ENCODE measurements at regions not wholly inside any gene's neighbourhood (a gene's known extent, or its start where the extent isn't known, plus 50 kb on each side); places are given as distances from the start of the nearest gene placed in this dataset.

DNA sequence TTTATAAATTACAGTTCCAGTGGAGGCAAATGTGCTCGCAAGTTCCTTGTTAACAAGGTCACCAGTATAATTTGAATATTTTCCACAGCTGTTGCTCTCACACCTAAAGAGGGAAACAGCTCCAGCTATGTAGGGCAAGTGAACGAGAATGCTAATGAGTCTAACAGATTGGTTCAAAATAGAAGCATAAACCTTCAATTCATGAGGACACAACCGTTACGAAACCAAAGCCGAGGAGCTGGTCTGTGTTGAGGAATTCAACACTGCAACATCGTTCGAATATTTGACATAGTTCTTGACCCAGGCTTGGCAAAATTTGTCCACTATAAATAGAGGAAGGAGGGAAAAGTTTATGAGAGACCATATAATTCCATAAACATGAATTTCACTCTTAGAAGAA lies 161.3 kb downstream of the KLF6 start:
- peaks cover 0 to 28% (median 8%) of the 10 kb centered on the region in 12 donors for H3K9me3 ChIP-seq
- no peaks in the 10 kb centered on the region for H3K36me3 ChIP-seq
- peaks cover 0 to 20% (median 8%) of the 10 kb centered on the region in 12 donors for H3K4me1 ChIP-seq
- intact Hi-C loops (cut with DNase I): loop anchor here in 1 of 10 donors (10.0 kb wide), 1 partner anchor 161 kb away; the partner anchor contains the start of gene KLF6
- no peak for DNase-seq
- no peak for TF ChIP-seq POLR2A (IDR thresholded peaks at IDR 0.05)
- TF ChIP-seq, protein P1, sequence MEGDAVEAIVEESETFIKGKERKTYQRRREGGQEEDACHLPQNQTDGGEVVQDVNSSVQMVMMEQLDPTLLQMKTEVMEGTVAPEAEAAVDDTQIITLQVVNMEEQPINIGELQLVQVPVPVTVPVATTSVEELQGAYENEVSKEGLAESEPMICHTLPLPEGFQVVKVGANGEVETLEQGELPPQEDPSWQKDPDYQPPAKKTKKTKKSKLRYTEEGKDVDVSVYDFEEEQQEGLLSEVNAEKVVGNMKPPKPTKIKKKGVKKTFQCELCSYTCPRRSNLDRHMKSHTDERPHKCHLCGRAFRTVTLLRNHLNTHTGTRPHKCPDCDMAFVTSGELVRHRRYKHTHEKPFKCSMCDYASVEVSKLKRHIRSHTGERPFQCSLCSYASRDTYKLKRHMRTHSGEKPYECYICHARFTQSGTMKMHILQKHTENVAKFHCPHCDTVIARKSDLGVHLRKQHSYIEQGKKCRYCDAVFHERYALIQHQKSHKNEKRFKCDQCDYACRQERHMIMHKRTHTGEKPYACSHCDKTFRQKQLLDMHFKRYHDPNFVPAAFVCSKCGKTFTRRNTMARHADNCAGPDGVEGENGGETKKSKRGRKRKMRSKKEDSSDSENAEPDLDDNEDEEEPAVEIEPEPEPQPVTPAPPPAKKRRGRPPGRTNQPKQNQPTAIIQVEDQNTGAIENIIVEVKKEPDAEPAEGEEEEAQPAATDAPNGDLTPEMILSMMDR (IDR thresholded peaks at IDR 0.05): no peak
- H3K27me3 ChIP-seq: no peaks in the 10 kb centered on the region
- H3K4me3 ChIP-seq: peak overlapping the region in 1 of 12 donors; percentile 1
- peak; percentile 76 to 94 (median 82) for ATAC-seq
- peak overlapping the region in 10 of 12 donors; percentile 11 to 69 (median 24) for H3K27ac ChIP-seq
- 13 to 17% (median 14%) methylated on average over 7 of the region's 7 CpGs for WGBS, 4 donors

- H3K4me1 ChIP-seq: peaks cover 0 to 20% (median 8%) of the 10 kb centered on the region in 12 donors
- intact Hi-C loops (cut with DNase I): loop anchor here in 1 of 10 donors (10.0 kb wide), 1 partner anchor 162 kb away; the partner anchor contains the start of gene KLF6
- no peak for DNase-seq
- H3K36me3 ChIP-seq: no peaks in the 10 kb centered on the region
- H3K9me3 ChIP-seq: peaks cover 0 to 28% (median 8%) of the 10 kb centered on the region in 12 donors
- TF ChIP-seq POLR2A (IDR thresholded peaks at IDR 0.05): no peak
- TF ChIP-seq, protein P1 (IDR thresholded peaks at IDR 0.05): no peak
- ATAC-seq: peak in 2 of 4 donors; percentile 23 to 29
- WGBS, 4 donors: 43 to 54% (median 48%) methylated on average over 3 of the region's 3 CpGs
- H3K27me3 ChIP-seq: no peaks in the 10 kb centered on the region
- H3K4me3 ChIP-seq: peak overlapping the region in 1 of 12 donors; percentile 1
- peak overlapping the region in 9 of 12 donors; percentile 7 to 69 (median 19) for H3K27ac ChIP-seq
Measured at GRCh38 chr10:3622845-3623621, 162.0 kb downstream of the KLF6 start.

GRCh38 chr10:3622427-3622826 lies 162.6 kb downstream of the KLF6 start:
- Histone ChIP-seq H3K4me3 (no peak overlapping the region), H3K27ac (peak overlapping the region in 1 of 12 donors; percentile 52), H3K4me1 (peaks cover 0 to 20% (median 8%) of the 10 kb centered on the region in 12 donors), H3K36me3 (no peaks in the 10 kb centered on the region), H3K9me3 (peaks cover 0 to 23% (median 8%) of the 10 kb centered on the region in 12 donors), H3K27me3 (no peaks in the 10 kb centered on the region)
- 94 to 100% (median 96%) methylated on average over 2 of the region's 2 CpGs for WGBS, 4 donors
- intact Hi-C loops (cut with DNase I): loop anchor here in 1 of 10 donors (10.0 kb wide), 1 partner anchor 162 kb away; the partner anchor contains the start of gene KLF6
- no peak for TF ChIP-seq POLR2A (IDR thresholded peaks at IDR 0.05)
- TF ChIP-seq, protein P1 (IDR thresholded peaks at IDR 0.05): no peak
- DNase-seq: no peak
- ATAC-seq: no peak

DNA sequence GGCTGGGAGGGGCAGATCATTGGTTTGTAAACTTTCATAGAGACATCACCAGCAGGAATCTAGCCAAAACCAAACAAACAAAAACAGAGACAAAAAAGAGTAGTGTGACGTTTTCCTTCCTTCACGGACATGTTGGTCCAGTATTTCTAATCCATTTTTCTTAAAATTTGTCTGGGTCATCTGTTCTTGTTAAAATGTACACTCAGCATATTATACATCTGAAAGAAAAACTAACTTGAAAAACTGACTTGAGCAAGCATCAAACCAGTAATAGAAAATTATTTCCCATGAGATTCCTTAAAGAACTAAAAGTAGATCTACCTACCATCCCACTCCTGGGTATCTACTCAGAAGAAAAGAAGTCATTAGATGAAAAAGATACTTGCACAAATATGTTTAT lies 164.2 kb downstream of the KLF6 start:
- TF ChIP-seq POLR2A (IDR thresholded peaks at IDR 0.05): no peak
- TF ChIP-seq, protein P1 (IDR thresholded peaks at IDR 0.05): no peak
- peaks cover 0 to 17% (median 8%) of the 10 kb centered on the region in 12 donors for H3K9me3 ChIP-seq
- H3K4me1 ChIP-seq: peaks cover 0 to 20% (median 8%) of the 10 kb centered on the region in 12 donors
- no peaks in the 10 kb centered on the region for H3K36me3 ChIP-seq
- intact Hi-C loops (cut with DNase I): loop anchor here in 1 of 10 donors (10.0 kb wide), 1 partner anchor 164 kb away; the partner anchor contains the start of gene KLF6
- H3K27me3 ChIP-seq: no peaks in the 10 kb centered on the region
- no peak for DNase-seq
- no peak overlapping the region for H3K27ac ChIP-seq
- no peak for ATAC-seq
- no peak overlapping the region for H3K4me3 ChIP-seq
- 91 to 98% (median 93%) methylated on average over 2 of the region's 2 CpGs for WGBS, 4 donors

All from heart left ventricle (tissue), 16 donors.